ENCODE measurements at regions not wholly inside any gene's neighbourhood (a gene's known extent, or its start where the extent isn't known, plus 50 kb on each side); places are given as distances from the start of the nearest gene placed in this dataset.

GRCh38 chr3:59527493-59527892, 477.7 kb upstream of the CFAP20DC start:
- Histone ChIP-seq H3K27me3 (no peaks in the 10 kb centered on the region), H3K27ac (no peak overlapping the region), H3K4me3 (no peak overlapping the region), H3K4me1 (no peaks in the 10 kb centered on the region), H3K9me3 (no peaks in the 10 kb centered on the region), H3K36me3 (no peaks in the 10 kb centered on the region)
- no peak for DNase-seq
- TF ChIP-seq POLR2A (IDR thresholded peaks at IDR 0.05) (no peak), CTCF (IDR thresholded peaks at IDR 0.05) (no peak)

GRCh38 chr3:59526999-59527398, 477.2 kb upstream of the CFAP20DC start:
- Histone ChIP-seq H3K27ac (no peak overlapping the region), H3K4me3 (no peak overlapping the region), H3K36me3 (no peaks in the 10 kb centered on the region), H3K27me3 (no peaks in the 10 kb centered on the region), H3K4me1 (no peaks in the 10 kb centered on the region), H3K9me3 (no peaks in the 10 kb centered on the region)
- no peak for DNase-seq
- TF ChIP-seq CTCF (IDR thresholded peaks at IDR 0.05) (no peak), POLR2A (IDR thresholded peaks at IDR 0.05) (no peak)

- no peaks in the 10 kb centered on the region for H3K4me1 ChIP-seq
- H3K36me3 ChIP-seq = no peaks in the 10 kb centered on the region
- no peak for TF ChIP-seq CTCF (IDR thresholded peaks at IDR 0.05)
- TF ChIP-seq POLR2A (IDR thresholded peaks at IDR 0.05) = no peak
- H3K27ac ChIP-seq = no peak overlapping the region
- no peak for DNase-seq
- no peaks in the 10 kb centered on the region for H3K9me3 ChIP-seq
- no peak overlapping the region for H3K4me3 ChIP-seq
- H3K27me3 ChIP-seq = no peaks in the 10 kb centered on the region
Observed at GRCh38 chr3:59522550-59522949, 472.7 kb upstream of the CFAP20DC start.

- H3K9me3 ChIP-seq = no peaks in the 10 kb centered on the region
- no peak overlapping the region for H3K4me3 ChIP-seq
- H3K27ac ChIP-seq = no peak overlapping the region
- H3K36me3 ChIP-seq = no peaks in the 10 kb centered on the region
- TF ChIP-seq POLR2A (IDR thresholded peaks at IDR 0.05) (no peak), CTCF (IDR thresholded peaks at IDR 0.05) (no peak)
- no peak for DNase-seq
- no peaks in the 10 kb centered on the region for H3K4me1 ChIP-seq
- no peaks in the 10 kb centered on the region for H3K27me3 ChIP-seq
Observed at GRCh38 chr3:59519094-59519493, 469.3 kb upstream of the CFAP20DC start.

GRCh38 chr3:59518283-59519055, 468.6 kb upstream of the CFAP20DC start:
- no peaks in the 10 kb centered on the region for H3K9me3 ChIP-seq
- no peaks in the 10 kb centered on the region for H3K4me1 ChIP-seq
- TF ChIP-seq POLR2A (IDR thresholded peaks at IDR 0.05) (no peak), CTCF (IDR thresholded peaks at IDR 0.05) (no peak)
- H3K27ac ChIP-seq = no peak overlapping the region
- DNase-seq = no peak
- H3K27me3 ChIP-seq = no peaks in the 10 kb centered on the region
- no peaks in the 10 kb centered on the region for H3K36me3 ChIP-seq
- H3K4me3 ChIP-seq = no peak overlapping the region
